ENCODE measurements at regions not wholly inside any gene's neighbourhood (a gene's known extent, or its start where the extent isn't known, plus 50 kb on each side); places are given as distances from the start of the nearest gene placed in this dataset.

DNA sequence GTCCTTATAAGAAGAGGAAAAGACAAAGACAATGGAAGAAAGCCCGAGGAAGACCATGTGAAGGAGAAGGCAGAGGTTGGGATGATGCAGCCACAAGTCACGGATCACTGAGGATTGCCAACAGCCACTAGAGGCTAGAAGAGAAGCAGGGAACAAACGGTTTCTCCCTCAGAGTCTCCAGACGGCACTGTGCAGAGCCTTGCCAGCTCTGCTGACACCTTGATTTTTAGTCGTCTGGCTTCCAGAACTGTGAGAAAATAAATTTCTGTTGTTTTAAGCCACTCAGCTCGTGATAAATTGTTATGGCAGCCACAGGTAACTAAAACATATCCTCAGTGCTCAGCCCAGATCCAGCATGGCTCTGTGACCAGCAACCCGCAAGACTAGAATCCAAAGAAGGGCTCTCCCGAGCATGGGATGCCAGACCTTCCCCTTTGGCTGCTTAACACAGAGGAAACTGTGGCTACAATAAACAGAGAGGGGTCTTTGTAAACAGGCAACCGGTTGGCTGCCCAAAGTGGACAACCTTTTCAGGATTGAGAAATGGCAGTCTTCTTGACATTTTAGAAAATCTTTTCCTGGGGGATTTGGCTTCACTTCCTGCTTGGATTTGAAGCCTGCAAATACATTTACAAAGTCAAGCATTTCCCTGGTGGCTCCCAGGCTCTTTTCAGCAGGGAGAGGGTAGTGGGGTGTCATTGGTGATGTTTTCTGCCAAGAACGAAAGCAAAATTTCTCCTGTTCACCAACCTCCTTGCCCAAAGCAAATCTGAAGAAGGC lies 88.7 kb upstream of the ADPGK start:
- TF ChIP-seq, protein P1, sequence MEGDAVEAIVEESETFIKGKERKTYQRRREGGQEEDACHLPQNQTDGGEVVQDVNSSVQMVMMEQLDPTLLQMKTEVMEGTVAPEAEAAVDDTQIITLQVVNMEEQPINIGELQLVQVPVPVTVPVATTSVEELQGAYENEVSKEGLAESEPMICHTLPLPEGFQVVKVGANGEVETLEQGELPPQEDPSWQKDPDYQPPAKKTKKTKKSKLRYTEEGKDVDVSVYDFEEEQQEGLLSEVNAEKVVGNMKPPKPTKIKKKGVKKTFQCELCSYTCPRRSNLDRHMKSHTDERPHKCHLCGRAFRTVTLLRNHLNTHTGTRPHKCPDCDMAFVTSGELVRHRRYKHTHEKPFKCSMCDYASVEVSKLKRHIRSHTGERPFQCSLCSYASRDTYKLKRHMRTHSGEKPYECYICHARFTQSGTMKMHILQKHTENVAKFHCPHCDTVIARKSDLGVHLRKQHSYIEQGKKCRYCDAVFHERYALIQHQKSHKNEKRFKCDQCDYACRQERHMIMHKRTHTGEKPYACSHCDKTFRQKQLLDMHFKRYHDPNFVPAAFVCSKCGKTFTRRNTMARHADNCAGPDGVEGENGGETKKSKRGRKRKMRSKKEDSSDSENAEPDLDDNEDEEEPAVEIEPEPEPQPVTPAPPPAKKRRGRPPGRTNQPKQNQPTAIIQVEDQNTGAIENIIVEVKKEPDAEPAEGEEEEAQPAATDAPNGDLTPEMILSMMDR (IDR thresholded peaks at IDR 0.05): no peak
- H3K4me3 ChIP-seq (ENCODE audit: low read depth in 1 of 2, low read length in 1 of 2): no peak overlapping the region
- H3K36me3 ChIP-seq: no peaks in the 10 kb centered on the region
- no peaks in the 10 kb centered on the region for H3K9me3 ChIP-seq
- peaks cover 67% of the 10 kb centered on the region for H3K27me3 ChIP-seq
- H3K27ac ChIP-seq: no peak overlapping the region
- no peaks in the 10 kb centered on the region for H3K4me1 ChIP-seq (ENCODE audit: control insufficient read depth in 1 of 2, insufficient read depth in 1 of 2, low read depth in 1 of 2, low read length in 1 of 2)

- TF ChIP-seq, protein P1 (IDR thresholded peaks at IDR 0.05): no peak
- no peaks in the 10 kb centered on the region for H3K9me3 ChIP-seq
- no peaks in the 10 kb centered on the region for H3K4me1 ChIP-seq (ENCODE audit: control insufficient read depth in 1 of 2, insufficient read depth in 1 of 2, low read depth in 1 of 2, low read length in 1 of 2)
- H3K36me3 ChIP-seq: no peaks in the 10 kb centered on the region
- H3K4me3 ChIP-seq (ENCODE audit: low read depth in 1 of 2, low read length in 1 of 2): no peak overlapping the region
- peaks cover 23% of the 10 kb centered on the region for H3K27me3 ChIP-seq
- H3K27ac ChIP-seq: no peak overlapping the region
Measured at GRCh38 chr15:72866866-72867616, 83.5 kb upstream of the ADPGK start.

- no peak overlapping the region for H3K4me3 ChIP-seq (ENCODE audit: low read depth in 1 of 2, low read length in 1 of 2)
- no peaks in the 10 kb centered on the region for H3K36me3 ChIP-seq
- H3K4me1 ChIP-seq (ENCODE audit: control insufficient read depth in 1 of 2, insufficient read depth in 1 of 2, low read depth in 1 of 2, low read length in 1 of 2): no peaks in the 10 kb centered on the region
- no peaks in the 10 kb centered on the region for H3K9me3 ChIP-seq
- H3K27me3 ChIP-seq: peaks cover 19% of the 10 kb centered on the region
- H3K27ac ChIP-seq: no peak overlapping the region
- TF ChIP-seq, protein P1 (IDR thresholded peaks at IDR 0.05): no peak
Measured at GRCh38 chr15:72866182-72866581, 82.6 kb upstream of the ADPGK start.

GRCh38 chr15:72865486-72865885 lies 81.9 kb upstream of the ADPGK start:
- TF ChIP-seq, protein P1 (IDR thresholded peaks at IDR 0.05): no peak
- H3K9me3 ChIP-seq: no peaks in the 10 kb centered on the region
- H3K27me3 ChIP-seq: peaks cover 19% of the 10 kb centered on the region
- no peaks in the 10 kb centered on the region for H3K4me1 ChIP-seq (ENCODE audit: control insufficient read depth in 1 of 2, insufficient read depth in 1 of 2, low read depth in 1 of 2, low read length in 1 of 2)
- no peak overlapping the region for H3K4me3 ChIP-seq (ENCODE audit: low read depth in 1 of 2, low read length in 1 of 2)
- no peaks in the 10 kb centered on the region for H3K36me3 ChIP-seq
- no peak overlapping the region for H3K27ac ChIP-seq

DNA sequence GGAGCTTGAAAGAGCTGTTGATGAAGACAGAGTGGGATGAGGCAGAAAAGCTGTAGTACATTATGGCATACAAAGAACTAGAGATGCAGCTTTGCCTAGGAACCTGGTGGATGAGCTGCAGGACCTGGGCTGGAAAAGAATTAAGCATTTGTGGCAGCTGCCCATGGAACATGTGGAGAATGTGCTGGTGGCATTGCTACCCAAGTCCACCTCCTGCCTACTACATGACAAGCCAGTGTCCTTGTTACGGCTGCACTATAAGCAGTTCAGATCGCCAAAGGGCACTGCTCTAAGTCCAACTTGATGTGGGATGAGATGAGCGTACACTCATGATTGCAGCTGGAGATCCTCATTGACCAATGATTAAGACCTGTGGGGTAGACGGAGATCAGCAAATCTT lies 81.1 kb upstream of the ADPGK start:
- H3K27me3 ChIP-seq: peaks cover 18% of the 10 kb centered on the region
- TF ChIP-seq, protein P1 (IDR thresholded peaks at IDR 0.05): no peak
- no peaks in the 10 kb centered on the region for H3K36me3 ChIP-seq
- no peak overlapping the region for H3K4me3 ChIP-seq (ENCODE audit: low read depth in 1 of 2, low read length in 1 of 2)
- H3K4me1 ChIP-seq (ENCODE audit: control insufficient read depth in 1 of 2, insufficient read depth in 1 of 2, low read depth in 1 of 2, low read length in 1 of 2): no peaks in the 10 kb centered on the region
- no peak overlapping the region for H3K27ac ChIP-seq
- no peaks in the 10 kb centered on the region for H3K9me3 ChIP-seq

Measured in neutrophil (primary cell).